ENCODE measurements at regions not wholly inside any gene's neighbourhood (a gene's known extent, or its start where the extent isn't known, plus 50 kb on each side); places are given as distances from the start of the nearest gene placed in this dataset.

DNA sequence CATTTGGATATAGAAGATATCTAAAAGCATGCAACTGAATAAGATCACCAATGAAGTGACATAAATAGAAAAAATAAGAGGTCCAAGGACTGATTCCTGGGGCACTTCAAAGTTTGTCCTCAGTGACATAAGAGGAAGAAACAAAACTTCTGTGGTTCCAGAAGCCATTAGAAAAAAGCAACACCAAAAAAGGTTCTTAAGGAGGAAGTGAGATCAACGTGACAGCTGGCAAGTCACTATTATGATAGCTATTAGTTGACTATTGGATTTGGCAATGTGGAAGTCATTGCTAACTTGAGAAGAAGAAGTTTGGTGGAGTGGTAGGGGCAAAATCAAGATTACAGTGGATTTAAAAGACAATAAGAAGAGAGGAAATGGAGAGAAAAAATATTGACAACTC is 1098.3 kb downstream of the NAALADL2 start:
- TF ChIP-seq CTCF (IDR thresholded peaks at IDR 0.05), result no peak
- TF ChIP-seq POLR2A (IDR thresholded peaks at IDR 0.05), result no peak

Measured in Peyer's patch (tissue), 4 donors.